Activated gamma-delta T cell treated with Interleukin-2 at 50 U/mL for 16 hours (primary cell): ENCODE measurements at regions not wholly inside any gene's neighbourhood (a gene's known extent, or its start where the extent isn't known, plus 50 kb on each side); places are given as distances from the start of the nearest gene placed in this dataset.

Source experiments
- DNase-seq: peaks from one replicate; pipeline ENCODE4 v3.0.0-alpha.2; 2020

GRCh38 chr10:42933448-42934340 lies 143.2 kb upstream of the RET start:
- peak; percentile 18 for DNase-seq

- DNase-seq = no peak
Measured at GRCh38 chr10:42934351-42934811, 142.5 kb upstream of the RET start.

- no peak for DNase-seq
Measured at GRCh38 chr10:42934842-42935241, 142.0 kb upstream of the RET start.

GRCh38 chr10:42935466-42935865 lies 141.4 kb upstream of the RET start:
- no peak for DNase-seq

- DNase-seq = no peak
Measured at GRCh38 chr10:42936580-42936979, 140.3 kb upstream of the RET start.

GRCh38 chr10:42937048-42937447 lies 139.8 kb upstream of the RET start:
- DNase-seq = no peak

- no peak for DNase-seq
Measured at GRCh38 chr10:42937649-42938180, 139.2 kb upstream of the RET start.

GRCh38 chr10:42938351-42938750 lies 138.5 kb upstream of the RET start:
- no peak for DNase-seq

- no peak for DNase-seq
Measured at GRCh38 chr10:42939237-42939636, 137.6 kb upstream of the RET start.

- DNase-seq = no peak
Measured at GRCh38 chr10:42939685-42940366, 137.0 kb upstream of the RET start.

GRCh38 chr10:42940487-42941294 lies 136.2 kb upstream of the RET start:
- DNase-seq = no peak

GRCh38 chr10:42941295-42941644 lies 135.6 kb upstream of the RET start:
- DNase-seq = no peak

- no peak for DNase-seq
Measured at GRCh38 chr10:42941790-42942189, 135.1 kb upstream of the RET start.

GRCh38 chr10:42942279-42942950 lies 134.5 kb upstream of the RET start:
- DNase-seq = no peak

- DNase-seq = no peak
Measured at GRCh38 chr10:42943025-42943818, 133.6 kb upstream of the RET start.

GRCh38 chr10:42948040-42948439 lies 128.8 kb upstream of the RET start:
- no peak for DNase-seq

- no peak for DNase-seq
Measured at GRCh38 chr10:42949287-42949686, 127.6 kb upstream of the RET start.

- no peak for DNase-seq
Measured at GRCh38 chr10:42950606-42951485, 126.0 kb upstream of the RET start.

- no peak for DNase-seq
Measured at GRCh38 chr10:42951486-42952251, 125.2 kb upstream of the RET start.

- no peak for DNase-seq
Measured at GRCh38 chr10:42952349-42952748, 124.5 kb upstream of the RET start.
